ENCODE measurements at regions not wholly inside any gene's neighbourhood (a gene's known extent, or its start where the extent isn't known, plus 50 kb on each side); places are given as distances from the start of the nearest gene placed in this dataset.

GRCh38 chr3:88984256-88984655, 123.2 kb upstream of the EPHA3 start:
- no peak for TF ChIP-seq TAF1 (IDR thresholded peaks at IDR 0.05; ENCODE audit: low read depth, low read length)
- no peak for TF ChIP-seq POLR2A (IDR thresholded peaks at IDR 0.05; ENCODE audit: low read depth, low read length)
- TF ChIP-seq POLR2AphosphoS5 (IDR thresholded peaks at IDR 0.05; ENCODE audit: low read depth, low read length): no peak

All from GM12891 (cell line).